ENCODE measurements at regions not wholly inside any gene's neighbourhood (a gene's known extent, or its start where the extent isn't known, plus 50 kb on each side); places are given as distances from the start of the nearest gene placed in this dataset.

DNA sequence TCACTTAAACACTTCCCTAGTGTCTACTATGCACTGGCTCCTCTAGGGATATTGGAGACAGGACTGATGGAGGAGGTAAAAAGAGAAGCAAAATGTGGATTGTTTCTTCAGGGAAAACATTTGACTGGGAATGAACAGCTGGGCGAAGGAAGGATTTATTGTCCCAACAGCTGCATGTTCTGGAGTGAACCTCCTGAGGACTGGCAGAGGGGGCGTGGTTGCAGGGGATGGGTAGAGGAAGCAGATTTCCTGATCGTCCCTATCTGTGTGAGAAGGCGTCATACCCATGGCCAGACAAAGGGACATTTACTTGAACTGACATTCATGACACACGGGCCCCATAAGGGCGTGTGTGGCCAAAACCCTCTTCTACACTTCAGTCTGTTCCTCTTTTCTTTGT, 321.5 kb downstream of the MAP2K4 start:
- H3K4me1 Mint-ChIP-seq = no peaks in the 10 kb centered on the region
- H3K27ac Mint-ChIP-seq = no peak overlapping the region
- no peaks in the 10 kb centered on the region for H3K27me3 Mint-ChIP-seq
- no peaks in the 10 kb centered on the region for H3K36me3 Mint-ChIP-seq (ENCODE audit: low read depth)
- CTCF ChIA-PET = interaction anchor here (1.2 to 3.7 kb wide), 6 partner anchors 85 to 660 kb away, joined by 4 to 13 read pairs (median 6); partner anchors contain the start of gene MYOCD
- no peak for ATAC-seq (ENCODE audit: low read depth)
- POLR2A ChIA-PET = no interaction called here
- TF ChIP-seq, protein P1, sequence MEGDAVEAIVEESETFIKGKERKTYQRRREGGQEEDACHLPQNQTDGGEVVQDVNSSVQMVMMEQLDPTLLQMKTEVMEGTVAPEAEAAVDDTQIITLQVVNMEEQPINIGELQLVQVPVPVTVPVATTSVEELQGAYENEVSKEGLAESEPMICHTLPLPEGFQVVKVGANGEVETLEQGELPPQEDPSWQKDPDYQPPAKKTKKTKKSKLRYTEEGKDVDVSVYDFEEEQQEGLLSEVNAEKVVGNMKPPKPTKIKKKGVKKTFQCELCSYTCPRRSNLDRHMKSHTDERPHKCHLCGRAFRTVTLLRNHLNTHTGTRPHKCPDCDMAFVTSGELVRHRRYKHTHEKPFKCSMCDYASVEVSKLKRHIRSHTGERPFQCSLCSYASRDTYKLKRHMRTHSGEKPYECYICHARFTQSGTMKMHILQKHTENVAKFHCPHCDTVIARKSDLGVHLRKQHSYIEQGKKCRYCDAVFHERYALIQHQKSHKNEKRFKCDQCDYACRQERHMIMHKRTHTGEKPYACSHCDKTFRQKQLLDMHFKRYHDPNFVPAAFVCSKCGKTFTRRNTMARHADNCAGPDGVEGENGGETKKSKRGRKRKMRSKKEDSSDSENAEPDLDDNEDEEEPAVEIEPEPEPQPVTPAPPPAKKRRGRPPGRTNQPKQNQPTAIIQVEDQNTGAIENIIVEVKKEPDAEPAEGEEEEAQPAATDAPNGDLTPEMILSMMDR (IDR thresholded peaks at IDR 0.05) = no peak
- H3K4me3 Mint-ChIP-seq = no peak overlapping the region
- intact Hi-C loops (cut with micrococcal nuclease) = loop anchor here (1.0 to 5.0 kb wide), 5 partner anchors 86 to 400 kb away; no protein-coding TSS in a partner anchor
- H3K9me3 Mint-ChIP-seq = no peaks in the 10 kb centered on the region
- no peak for DNase-seq

DNA sequence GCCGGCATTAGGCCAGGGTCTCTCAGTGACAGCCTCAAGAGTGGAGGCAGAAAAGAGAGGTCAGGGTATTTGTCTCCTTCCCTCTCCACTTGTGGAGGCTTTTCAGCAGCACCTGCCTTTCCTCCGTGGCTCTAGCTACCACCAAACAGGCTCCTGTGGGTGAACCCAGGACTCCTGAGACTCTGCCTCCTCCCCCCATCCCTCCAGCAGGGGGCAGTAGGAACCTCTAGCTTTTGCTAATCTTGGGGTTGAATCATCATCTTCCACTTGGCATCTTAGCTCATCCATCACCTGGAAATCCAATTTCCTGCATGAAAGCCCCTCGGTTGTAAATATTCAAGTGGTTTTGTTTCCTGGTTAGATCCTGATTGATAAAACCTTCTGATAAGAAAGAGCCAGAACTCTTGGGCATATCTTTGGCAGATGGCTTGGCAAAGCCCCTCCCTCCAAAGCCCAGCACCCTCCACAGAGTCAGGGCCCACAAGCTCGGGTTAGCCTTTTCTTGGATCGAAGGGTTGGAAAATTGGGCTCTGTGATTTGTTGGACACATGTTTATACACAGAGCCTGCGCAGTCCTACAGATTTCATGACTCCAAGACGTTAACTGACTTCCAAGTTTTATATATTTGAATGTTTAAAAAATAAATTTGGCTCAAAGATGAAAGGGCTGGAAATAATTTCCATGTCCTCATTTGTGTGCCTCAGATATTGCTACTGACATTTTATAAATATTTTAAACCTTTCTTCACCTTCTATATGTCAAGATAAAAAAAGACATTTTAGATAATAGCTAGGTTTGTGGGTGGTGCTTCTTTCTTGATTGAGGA, 322.1 kb downstream of the MAP2K4 start:
- POLR2A ChIA-PET = no interaction called here
- TF ChIP-seq, protein P1 (IDR thresholded peaks at IDR 0.05) = no peak
- CTCF ChIA-PET = interaction anchor here (0.7 to 3.7 kb wide), 7 partner anchors 86 to 660 kb away, joined by 3 to 13 read pairs (median 5); partner anchors contain the start of gene MYOCD

DNA sequence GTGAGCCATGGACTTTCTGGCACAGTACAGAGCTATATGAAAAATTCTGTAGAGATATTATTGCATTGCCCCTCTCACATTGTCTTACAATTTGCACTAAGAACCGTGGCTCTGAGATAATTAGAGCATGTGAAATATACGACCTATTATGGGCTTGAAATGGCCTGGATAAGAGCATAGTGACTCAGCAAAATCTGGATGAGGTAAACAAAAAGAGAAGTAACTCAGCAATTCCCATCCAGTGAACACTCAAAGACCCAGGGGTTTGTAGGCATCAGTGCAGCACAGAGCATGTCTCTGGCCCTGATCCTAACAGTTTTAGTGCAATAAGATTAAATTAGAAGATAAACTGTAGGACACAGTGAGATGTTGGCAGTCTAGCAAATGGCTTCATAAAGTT, 317.2 kb upstream of the MYOCD start:
- ATAC-seq (ENCODE audit: low read depth) (no peak), DNase-seq (no peak)

More for the DNA sequence above, 322.1 kb downstream of the MAP2K4 start:
- H3K27ac Mint-ChIP-seq = no peak overlapping the region
- no peaks in the 10 kb centered on the region for H3K9me3 Mint-ChIP-seq
- no peaks in the 10 kb centered on the region for H3K36me3 Mint-ChIP-seq (ENCODE audit: low read depth)
- no peak overlapping the region for H3K4me3 Mint-ChIP-seq
- no peak for DNase-seq
- intact Hi-C loops (cut with micrococcal nuclease) = loop anchor here (1.0 to 5.0 kb wide), 5 partner anchors 87 to 399 kb away; no protein-coding TSS in a partner anchor
- peak; percentile 37 for ATAC-seq (ENCODE audit: low read depth)
- no peaks in the 10 kb centered on the region for H3K27me3 Mint-ChIP-seq
- H3K4me1 Mint-ChIP-seq = no peaks in the 10 kb centered on the region

DNA sequence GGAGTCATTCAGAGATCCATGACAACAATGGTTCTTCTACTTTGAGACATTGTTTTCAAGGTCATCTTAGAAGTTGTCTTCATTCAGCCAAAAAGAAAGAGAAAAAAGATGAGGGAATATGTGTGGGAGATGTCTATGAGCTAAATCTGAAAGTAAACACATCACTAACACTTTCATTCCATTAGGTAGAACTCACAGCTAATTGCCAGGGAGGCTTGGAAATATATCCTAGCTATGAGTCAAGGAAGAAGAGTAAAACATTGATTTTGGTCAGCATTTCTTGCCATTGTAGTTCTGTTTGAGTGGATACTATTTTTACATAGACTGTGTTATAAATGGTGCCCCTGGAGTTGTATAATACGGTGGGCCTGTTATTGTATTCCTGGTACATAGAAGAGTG, 316.4 kb upstream of the MYOCD start:
- DNase-seq (no peak), ATAC-seq (ENCODE audit: low read depth) (no peak)
- intact Hi-C loops (cut with micrococcal nuclease) = no loop called here
- H3K9me3 Mint-ChIP-seq = peaks cover 2% of the 10 kb centered on the region
- ChIA-PET POLR2A (no interaction called here), CTCF (no interaction called here)
- no peaks in the 10 kb centered on the region for H3K27me3 Mint-ChIP-seq
- H3K36me3 Mint-ChIP-seq (ENCODE audit: low read depth) = no peaks in the 10 kb centered on the region
- H3K4me1 Mint-ChIP-seq = no peaks in the 10 kb centered on the region
- H3K4me3 Mint-ChIP-seq = no peak overlapping the region
- TF ChIP-seq, protein P1 (IDR thresholded peaks at IDR 0.05) = no peak
- H3K27ac Mint-ChIP-seq = no peak overlapping the region

More for the DNA sequence above, 317.2 kb upstream of the MYOCD start:
- intact Hi-C loops (cut with micrococcal nuclease) = no loop called here
- Mint-ChIP-seq H3K4me1 (no peaks in the 10 kb centered on the region), H3K27me3 (no peaks in the 10 kb centered on the region), H3K4me3 (no peak overlapping the region), H3K36me3 (ENCODE audit: low read depth) (no peaks in the 10 kb centered on the region), H3K27ac (no peak overlapping the region), H3K9me3 (peaks cover 2% of the 10 kb centered on the region)
- POLR2A ChIA-PET = interaction anchor here (0.7 kb wide), 1 partner anchor 586 kb away, joined by 7 read pairs; no protein-coding TSS in a partner anchor
- CTCF ChIA-PET = no interaction called here
- TF ChIP-seq, protein P1 (IDR thresholded peaks at IDR 0.05) = no peak

DNA sequence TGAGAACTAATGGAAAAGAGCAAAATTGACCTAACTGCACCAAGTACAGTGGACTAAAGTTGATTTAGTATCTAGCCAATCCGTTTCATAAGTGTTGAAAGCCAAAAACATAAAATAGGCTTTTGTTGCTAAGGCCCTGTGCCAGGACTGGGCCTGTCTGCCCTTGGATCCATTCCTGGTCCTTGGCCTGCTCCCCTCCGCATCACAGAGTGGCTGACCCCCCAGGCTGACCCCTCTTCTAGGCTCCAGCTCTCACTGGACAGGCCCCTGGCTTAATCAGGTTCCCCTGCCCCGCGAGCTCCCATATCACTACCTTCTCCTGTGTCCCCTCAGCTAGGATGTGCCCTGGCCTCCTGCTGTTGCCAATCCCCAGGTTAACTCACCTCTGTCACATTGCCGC, 313.6 kb upstream of the MYOCD start:
- H3K27me3 Mint-ChIP-seq = no peaks in the 10 kb centered on the region
- H3K9me3 Mint-ChIP-seq = peaks cover 4% of the 10 kb centered on the region
- intact Hi-C loops (cut with micrococcal nuclease) = no loop called here
- no peak overlapping the region for H3K4me3 Mint-ChIP-seq
- no peak for DNase-seq
- H3K27ac Mint-ChIP-seq = no peak overlapping the region
- ChIA-PET CTCF (no interaction called here), POLR2A (no interaction called here)
- no peaks in the 10 kb centered on the region for H3K4me1 Mint-ChIP-seq
- TF ChIP-seq, protein P1 (IDR thresholded peaks at IDR 0.05) = no peak
- H3K36me3 Mint-ChIP-seq (ENCODE audit: low read depth) = no peaks in the 10 kb centered on the region
- no peak for ATAC-seq (ENCODE audit: low read depth)
